ENCODE measurements at regions not wholly inside any gene's neighbourhood (a gene's known extent, or its start where the extent isn't known, plus 50 kb on each side); places are given as distances from the start of the nearest gene placed in this dataset.

- intact Hi-C loops (cut with DNase I), result no loop called here
- Histone ChIP-seq H3K9me3 (no peaks in the 10 kb centered on the region), H3K36me3 (no peaks in the 10 kb centered on the region), H3K27ac (no peak overlapping the region), H3K4me1 (peaks cover 0 to 7% (median 0%) of the 10 kb centered on the region in 3 donors), H3K27me3 (no peaks in the 10 kb centered on the region), H3K4me3 (no peak overlapping the region)
- no peak for FAIRE-seq
- no peak for TF ChIP-seq CTCF (IDR thresholded peaks at IDR 0.05)
- 17 to 27% methylated on average over 3 of the region's 3 CpGs for WGBS, 2 donors
- no peak for DNase-seq
- no peak for ATAC-seq
Measured at GRCh38 chr3:180335050-180335449, 266.9 kb upstream of the TTC14 start.

GRCh38 chr3:180340395-180340794 lies 261.6 kb upstream of the TTC14 start:
- Histone ChIP-seq H3K36me3 (no peaks in the 10 kb centered on the region), H3K27me3 (no peaks in the 10 kb centered on the region), H3K4me3 (no peak overlapping the region), H3K9me3 (no peaks in the 10 kb centered on the region), H3K4me1 (no peaks in the 10 kb centered on the region), H3K27ac (no peak overlapping the region)
- no peak for TF ChIP-seq CTCF (IDR thresholded peaks at IDR 0.05)
- WGBS, 2 donors, result 90 to 94% methylated on average over 2 of the region's 2 CpGs
- DNase-seq (no peak), FAIRE-seq (no peak), ATAC-seq (no peak)
- intact Hi-C loops (cut with DNase I), result no loop called here

- intact Hi-C loops (cut with DNase I), result no loop called here
- Histone ChIP-seq H3K27me3 (no peaks in the 10 kb centered on the region), H3K4me1 (no peaks in the 10 kb centered on the region), H3K4me3 (no peak overlapping the region), H3K9me3 (no peaks in the 10 kb centered on the region), H3K36me3 (no peaks in the 10 kb centered on the region), H3K27ac (no peak overlapping the region)
- FAIRE-seq (no peak), DNase-seq (no peak), ATAC-seq (no peak)
- no peak for TF ChIP-seq CTCF (IDR thresholded peaks at IDR 0.05)
- 90 to 93% methylated on average over 3 of the region's 3 CpGs for WGBS, 2 donors
Measured at GRCh38 chr3:180341516-180341915, 260.4 kb upstream of the TTC14 start.

GRCh38 chr3:180351601-180352000 lies 250.4 kb upstream of the TTC14 start:
- Histone ChIP-seq H3K27me3 (no peaks in the 10 kb centered on the region), H3K36me3 (no peaks in the 10 kb centered on the region), H3K9me3 (no peaks in the 10 kb centered on the region), H3K27ac (no peak overlapping the region), H3K4me1 (no peaks in the 10 kb centered on the region), H3K4me3 (no peak overlapping the region)
- no peak for TF ChIP-seq CTCF (IDR thresholded peaks at IDR 0.05)
- no peak for DNase-seq
- 81 to 85% methylated on average over 3 of the region's 3 CpGs for WGBS, 2 donors
- no peak for FAIRE-seq
- no peak for ATAC-seq
- intact Hi-C loops (cut with DNase I), result no loop called here

DNA sequence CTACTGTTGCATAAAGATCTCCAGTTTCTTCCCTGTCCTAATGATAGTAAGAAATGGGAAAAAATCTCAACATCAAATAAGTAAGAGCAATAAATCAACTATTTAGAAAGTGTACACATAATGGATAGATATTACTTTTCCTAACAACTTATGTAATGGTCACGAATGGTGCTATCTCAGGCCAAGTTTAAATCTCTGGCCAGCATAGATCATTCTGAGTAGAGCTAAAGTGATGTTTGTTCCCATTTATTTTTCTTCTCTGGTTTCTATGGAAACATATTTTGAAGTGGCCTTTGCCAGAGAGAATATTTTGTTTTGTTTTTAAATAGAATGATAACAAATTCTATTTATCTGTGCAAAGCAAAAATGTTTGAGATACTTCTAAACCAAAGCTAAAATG lies 249.7 kb upstream of the TTC14 start:
- DNase-seq (no peak), FAIRE-seq (no peak), ATAC-seq (no peak)
- no peak for TF ChIP-seq CTCF (IDR thresholded peaks at IDR 0.05)
- intact Hi-C loops (cut with DNase I), result no loop called here
- no peaks in the 10 kb centered on the region for H3K27me3 ChIP-seq
- H3K27ac ChIP-seq, result no peak overlapping the region
- no peak overlapping the region for H3K4me3 ChIP-seq
- 29 to 34% methylated on average over 1 of the region's 1 CpG for WGBS, 2 donors
- no peaks in the 10 kb centered on the region for H3K4me1 ChIP-seq
- no peaks in the 10 kb centered on the region for H3K9me3 ChIP-seq
- H3K36me3 ChIP-seq, result no peaks in the 10 kb centered on the region
